Middle frontal gyrus (tissue), 1 donor: ENCODE measurements at regions not wholly inside any gene's neighbourhood (a gene's known extent, or its start where the extent isn't known, plus 50 kb on each side); places are given as distances from the start of the nearest gene placed in this dataset.

Experiments used
- DNase-seq: peaks from one replicate; pipeline ENCODE4 v3.0.0-alpha.2; 2015; ENCODE audit warnings: low spot score; ENCODE audit errors: extremely low spot score

GRCh38 chr2:165033402-165033801 is 78.1 kb upstream of the SLC38A11 start:
- no peak for DNase-seq

- DNase-seq = no peak
Observed at GRCh38 chr2:165032559-165032958, 77.2 kb upstream of the SLC38A11 start.

- DNase-seq = no peak
Observed at GRCh38 chr2:165024199-165024598, 68.9 kb upstream of the SLC38A11 start.

GRCh38 chr2:165022781-165023180 is 67.5 kb upstream of the SLC38A11 start:
- no peak for DNase-seq

GRCh38 chr2:165017966-165018596 is 62.8 kb upstream of the SLC38A11 start:
- peak; percentile 50 for DNase-seq

- no peak for DNase-seq
Observed at GRCh38 chr2:165016772-165017411, 61.6 kb upstream of the SLC38A11 start.

GRCh38 chr2:165015052-165015642 is 59.8 kb upstream of the SLC38A11 start:
- DNase-seq = no peak

- no peak for DNase-seq
Observed at GRCh38 chr2:165013944-165014619, 58.8 kb upstream of the SLC38A11 start.

- DNase-seq = no peak
Observed at GRCh38 chr2:165011199-165011598, 55.9 kb upstream of the SLC38A11 start.

- DNase-seq = no peak
Observed at GRCh38 chr2:165010556-165010955, 55.2 kb upstream of the SLC38A11 start.

GRCh38 chr2:165009466-165009865 is 54.1 kb upstream of the SLC38A11 start:
- DNase-seq = no peak

GRCh38 chr2:165008730-165009315 is 53.5 kb upstream of the SLC38A11 start:
- DNase-seq = no peak

- DNase-seq = no peak
Observed at GRCh38 chr2:165007161-165007744, 51.9 kb upstream of the SLC38A11 start.
